Neural cell (in vitro differentiated cells): ENCODE measurements at regions not wholly inside any gene's neighbourhood (a gene's known extent, or its start where the extent isn't known, plus 50 kb on each side); places are given as distances from the start of the nearest gene placed in this dataset.

Experiments
- EZH2 ChIP-seq: fragments of 200-600, 300-800 bp; shearing (Covaris generic), sonication (generic); IDR thresholded peaks from 2 replicates; pipeline ENCODE4 v1.6.1; 2014; ENCODE audit warnings: antibody characterized with exemption, low read length, borderline replicate concordance, mild to moderate bottlenecking; ENCODE audit not compliant: insufficient read depth, poor library complexity, severe bottlenecking
- POLR2AphosphoS5 ChIP-seq: IDR thresholded peaks from 2 replicates; pipeline ENCODE4 v1.6.1; 2012
- TAF1 ChIP-seq: IDR thresholded peaks from 2 replicates; pipeline ENCODE4 v1.6.1; 2012; ENCODE audit warnings: low read depth
- TF ChIP-seq, protein P1 (sequence below): fragments of 450-650 bp; IDR thresholded peaks from 2 replicates; pipeline ENCODE4 v1.5.1; 2014; ENCODE audit warnings: antibody characterized with exemption, mild to moderate bottlenecking, moderate library complexity; ENCODE audit not compliant: poor library complexity, severe bottlenecking

DNA sequence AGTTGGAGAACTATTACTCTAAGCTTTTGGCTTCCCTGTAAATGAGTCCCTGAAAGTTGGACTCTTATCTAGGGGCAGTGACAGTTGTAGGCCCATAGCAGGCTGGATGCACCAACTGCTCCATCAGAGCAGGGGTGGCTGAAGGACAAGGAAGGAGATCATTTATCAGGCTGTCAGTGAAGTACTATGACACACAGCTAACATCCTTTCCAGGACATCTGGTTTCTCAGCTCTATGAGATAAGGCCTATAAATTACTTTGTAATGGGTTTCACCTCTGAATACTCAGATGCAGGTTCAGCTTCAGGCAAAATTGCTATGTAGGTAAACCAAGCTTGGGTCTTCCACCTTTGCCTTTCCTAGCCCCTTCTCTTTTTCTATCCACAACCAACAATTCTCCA is 468.5 kb downstream of the KIF16B start:
- TF ChIP-seq, protein P1, sequence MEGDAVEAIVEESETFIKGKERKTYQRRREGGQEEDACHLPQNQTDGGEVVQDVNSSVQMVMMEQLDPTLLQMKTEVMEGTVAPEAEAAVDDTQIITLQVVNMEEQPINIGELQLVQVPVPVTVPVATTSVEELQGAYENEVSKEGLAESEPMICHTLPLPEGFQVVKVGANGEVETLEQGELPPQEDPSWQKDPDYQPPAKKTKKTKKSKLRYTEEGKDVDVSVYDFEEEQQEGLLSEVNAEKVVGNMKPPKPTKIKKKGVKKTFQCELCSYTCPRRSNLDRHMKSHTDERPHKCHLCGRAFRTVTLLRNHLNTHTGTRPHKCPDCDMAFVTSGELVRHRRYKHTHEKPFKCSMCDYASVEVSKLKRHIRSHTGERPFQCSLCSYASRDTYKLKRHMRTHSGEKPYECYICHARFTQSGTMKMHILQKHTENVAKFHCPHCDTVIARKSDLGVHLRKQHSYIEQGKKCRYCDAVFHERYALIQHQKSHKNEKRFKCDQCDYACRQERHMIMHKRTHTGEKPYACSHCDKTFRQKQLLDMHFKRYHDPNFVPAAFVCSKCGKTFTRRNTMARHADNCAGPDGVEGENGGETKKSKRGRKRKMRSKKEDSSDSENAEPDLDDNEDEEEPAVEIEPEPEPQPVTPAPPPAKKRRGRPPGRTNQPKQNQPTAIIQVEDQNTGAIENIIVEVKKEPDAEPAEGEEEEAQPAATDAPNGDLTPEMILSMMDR, result no peak
- TF ChIP-seq POLR2AphosphoS5, result no peak
- TF ChIP-seq EZH2, result no peak
- no peak for TF ChIP-seq TAF1
